Calu3 (cell line): ENCODE measurements at regions not wholly inside any gene's neighbourhood (a gene's known extent, or its start where the extent isn't known, plus 50 kb on each side); places are given as distances from the start of the nearest gene placed in this dataset.

Experiments used
- BruUV-seq: library from RNA; stranded (reverse); fragments of 400-500 nt; replicated peaks from 2 replicates; lab custom pipeline; 2021; lab: Mats Ljungman, UMichigan
- CTCF ChIA-PET: fragments of 300-600 bp; sonication (Branson Sonifier 250); formaldehyde crosslinking; loops from one replicate; lab custom pipeline; 2022; ENCODE audit warnings: antibody characterized with exemption; lab: Charles Lee
- DNase-seq: peaks from one replicate; pipeline ENCODE4 v3.0.0; 2022
- H3K27ac Mint-ChIP-seq: one replicate; pipeline ENCODE4 v1.8.0; 2022; ENCODE audit warnings: mixed read lengths; ENCODE audit not compliant: unreplicated experiment
- H3K27me3 Mint-ChIP-seq: one replicate; pipeline ENCODE4 v1.8.0; 2022; ENCODE audit warnings: mixed read lengths; ENCODE audit not compliant: unreplicated experiment
- H3K36me3 Mint-ChIP-seq: one replicate; pipeline ENCODE4 v1.8.0; 2022; ENCODE audit warnings: mild to moderate bottlenecking, moderate library complexity, mixed read lengths; ENCODE audit not compliant: insufficient read depth, unreplicated experiment
- H3K4me1 Mint-ChIP-seq: one replicate; pipeline ENCODE4 v1.8.0; 2022; ENCODE audit warnings: mild to moderate bottlenecking, low read depth, mixed read lengths; ENCODE audit not compliant: unreplicated experiment
- H3K4me3 Mint-ChIP-seq: one replicate; pipeline ENCODE4 v1.8.0; 2022; ENCODE audit warnings: mild to moderate bottlenecking, low read depth, moderate library complexity, mixed read lengths; ENCODE audit not compliant: unreplicated experiment
- H3K9me3 Mint-ChIP-seq: one replicate; pipeline ENCODE4 v1.8.0; 2022; ENCODE audit warnings: low read depth, mixed read lengths; ENCODE audit not compliant: unreplicated experiment
- CTCF ChIP-seq: fragments of 200-600 bp; IDR thresholded peaks from one replicate; pipeline ENCODE4 v1.8.0; 2022; ENCODE audit warnings: antibody characterized with exemption; ENCODE audit not compliant: unreplicated experiment
- intact Hi-C: fragments of 100-400 bp; cut with micrococcal nuclease; formaldehyde crosslinking; loops from one replicate; pipeline ENCODE4 v1.10.0; 2022; ENCODE audit not compliant: unreplicated experiment

DNA sequence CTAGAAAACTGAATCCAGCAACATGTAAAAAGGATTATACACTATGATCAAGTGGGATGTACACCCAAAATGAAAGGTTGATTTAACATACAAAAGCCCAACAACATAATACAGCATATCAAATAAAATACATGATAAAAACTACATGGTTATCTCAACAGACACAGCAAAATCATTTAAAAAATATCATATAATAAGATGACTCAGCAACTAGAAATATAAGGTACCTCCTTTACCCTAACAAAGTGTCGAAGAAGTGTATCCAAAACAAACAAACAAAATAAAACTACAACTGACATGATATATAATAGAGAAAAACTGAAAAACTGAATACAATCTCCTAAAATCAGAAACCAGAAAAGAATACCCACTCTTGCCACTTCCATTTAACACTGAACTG lies 969.1 kb downstream of the AMY1C start:
- Mint-ChIP-seq H3K4me3 (no peak overlapping the region), H3K9me3 (peaks cover 9% of the 10 kb centered on the region), H3K27ac (no peak overlapping the region), H3K4me1 (no peaks in the 10 kb centered on the region), H3K36me3 (no peaks in the 10 kb centered on the region), H3K27me3 (no peaks in the 10 kb centered on the region)
- no TSS peak for BruUV-seq
- CTCF ChIA-PET, result no interaction called here
- DNase-seq, result no peak
- intact Hi-C loops, result no loop called here
- no peak for TF ChIP-seq CTCF

DNA sequence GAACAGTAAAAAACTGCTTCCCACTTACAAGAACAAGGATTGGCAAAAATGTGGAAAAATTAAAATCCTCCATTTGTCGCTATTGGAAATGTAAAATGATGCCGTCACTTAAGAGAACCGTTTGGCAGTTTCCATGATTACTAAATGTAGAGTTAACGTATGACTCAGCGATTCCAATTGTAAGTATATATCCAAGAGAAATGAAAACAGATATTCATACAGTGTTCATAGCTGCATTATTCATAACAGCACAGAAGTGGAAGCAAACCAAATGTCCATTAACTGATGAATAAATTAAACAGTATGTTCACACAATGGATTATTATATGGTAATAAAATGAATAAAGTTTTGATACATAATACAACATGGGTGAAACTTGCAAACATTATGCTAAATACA lies 971.0 kb downstream of the AMY1C start:
- H3K27me3 Mint-ChIP-seq, result no peaks in the 10 kb centered on the region
- H3K4me3 Mint-ChIP-seq, result no peak overlapping the region
- TF ChIP-seq CTCF, result no peak
- CTCF ChIA-PET, result no interaction called here
- DNase-seq, result no peak
- H3K27ac Mint-ChIP-seq, result no peak overlapping the region
- intact Hi-C loops, result no loop called here
- no peaks in the 10 kb centered on the region for H3K36me3 Mint-ChIP-seq
- H3K9me3 Mint-ChIP-seq, result peaks cover 10% of the 10 kb centered on the region
- H3K4me1 Mint-ChIP-seq, result no peaks in the 10 kb centered on the region
- no TSS peak for BruUV-seq

DNA sequence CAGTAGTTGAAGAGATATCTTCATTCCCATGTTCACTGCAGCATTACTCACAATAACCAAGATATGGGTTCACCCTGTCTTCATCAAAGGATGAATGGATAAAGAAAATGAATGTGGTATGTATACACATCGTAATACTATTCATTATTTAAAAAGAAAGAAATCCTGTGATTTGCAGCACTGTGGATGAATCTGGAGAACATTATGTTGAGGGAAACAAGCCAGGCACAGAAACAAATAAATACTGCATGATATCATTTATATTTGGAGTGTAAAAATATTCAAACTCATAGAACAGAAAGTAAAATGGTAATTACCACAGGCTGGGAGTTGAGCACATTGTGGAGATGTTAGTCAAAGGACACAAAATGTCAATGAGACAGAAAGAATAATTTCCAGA lies 977.2 kb downstream of the AMY1C start:
- BruUV-seq, result no TSS peak
- CTCF ChIA-PET, result no interaction called here
- no peaks in the 10 kb centered on the region for H3K4me1 Mint-ChIP-seq
- no peaks in the 10 kb centered on the region for H3K36me3 Mint-ChIP-seq
- intact Hi-C loops, result no loop called here
- no peak for DNase-seq
- no peak overlapping the region for H3K4me3 Mint-ChIP-seq
- H3K9me3 Mint-ChIP-seq, result peaks cover 16% of the 10 kb centered on the region
- TF ChIP-seq CTCF, result no peak
- H3K27me3 Mint-ChIP-seq, result no peaks in the 10 kb centered on the region
- no peak overlapping the region for H3K27ac Mint-ChIP-seq

DNA sequence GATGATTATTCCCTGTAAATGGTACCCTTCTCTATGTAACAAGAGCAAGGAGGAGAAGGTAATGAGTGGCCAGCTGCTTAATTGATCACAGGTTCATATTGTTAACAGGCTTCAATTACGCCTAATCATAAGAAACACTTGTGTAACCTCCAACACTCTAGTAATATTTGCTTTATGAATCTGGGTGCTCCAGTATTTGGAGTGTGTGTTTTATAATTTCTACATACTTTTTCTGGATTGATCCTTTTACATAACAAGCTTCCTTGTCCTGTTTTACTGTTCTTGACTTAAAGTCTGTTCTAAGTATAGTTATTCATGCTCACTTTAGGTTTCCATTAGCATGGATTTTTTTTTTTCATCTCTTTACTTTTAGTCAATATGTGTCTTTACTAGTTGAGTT lies 984.2 kb downstream of the AMY1C start:
- DNase-seq, result no peak
- Mint-ChIP-seq H3K4me1 (no peaks in the 10 kb centered on the region), H3K27ac (no peak overlapping the region), H3K36me3 (no peaks in the 10 kb centered on the region), H3K27me3 (no peaks in the 10 kb centered on the region), H3K9me3 (peaks cover 22% of the 10 kb centered on the region), H3K4me3 (no peak overlapping the region)
- no peak for TF ChIP-seq CTCF
- CTCF ChIA-PET, result no interaction called here
- intact Hi-C loops, result no loop called here
- no TSS peak for BruUV-seq
